Stomach (tissue), 8 donors: ENCODE measurements at regions not wholly inside any gene's neighbourhood (a gene's known extent, or its start where the extent isn't known, plus 50 kb on each side); places are given as distances from the start of the nearest gene placed in this dataset.

Experiments used
- DNase-seq, 2 donors: peaks; one replicate each; pipeline versions ENCODE4 v3.0.0 to v3.0.0-alpha.2; 2013 to 2019
- H3K27ac ChIP-seq, 5 donors: fragments of 200-600 bp in 4 of 5; sonication (generic) in 4 of 5; one replicate each; pipeline ENCODE4 v1.5.1; 2013 to 2019; ENCODE audit warnings: mild to moderate bottlenecking in 1 of 5, moderate library complexity in 1 of 5
- H3K27me3 ChIP-seq, 3 donors: fragments of 200-600 bp; sonication (generic); one replicate each; pipeline ENCODE4 v1.5.1; 2017 to 2019; ENCODE audit warnings: mixed run types in 1 of 3
- H3K36me3 ChIP-seq, 4 donors: fragments of 200-600 bp; sonication (generic); 1 replicate in 3 of 4; 2 replicates in 1 of 4; pipeline ENCODE4 v1.5.1; 2016 to 2019
- H3K4me1 ChIP-seq, 4 donors: fragments of 200-600 bp; sonication (generic); one replicate each; pipeline ENCODE4 v1.5.1; 2016 to 2019
- H3K4me3 ChIP-seq, 4 donors: fragments of 200-600 bp; sonication (generic) in 3 of 4; one replicate each; pipeline ENCODE4 v1.5.1; 2016 to 2019; ENCODE audit warnings: mild to moderate bottlenecking in 1 of 4
- H3K9me3 ChIP-seq, 4 donors: fragments of 200-600 bp; sonication (generic); one replicate each; pipeline ENCODE4 v1.5.1; 2016 to 2019
- EP300 ChIP-seq: sonication (generic); formaldehyde crosslinking; IDR thresholded peaks from one replicate; pipeline ENCODE4 v1.6.1; 2017; ENCODE audit warnings: antibody characterized with exemption
- POLR2A ChIP-seq, 4 donors: fragments of 450-650 bp; IDR thresholded peaks; one replicate each; pipeline ENCODE4 v1.6.1; 2016; ENCODE audit warnings: antibody characterized with exemption in 4 of 4, control low read depth in 2 of 4, mild to moderate bottlenecking in 1 of 4, moderate library complexity in 1 of 4
- POLR2AphosphoS5 ChIP-seq, 3 donors: sonication (generic); formaldehyde crosslinking; IDR thresholded peaks; one replicate each; pipeline ENCODE4 v1.6.1; 2016; ENCODE audit warnings: antibody characterized with exemption in 3 of 3
- WGBS, 5 donors: extraction: QIAGEN DNeasy Blood & Tissue Kit in 3 of 5; methylation state at CpG; one replicate each; pipeline versions ENCODE4 v1.1.5 to v1.1.7; 2013 to 2018; 5-methylcytosine and 5-hydroxymethylcytosine counted together
- intact Hi-C: fragments of 100-400 bp; cut with DNase I; formaldehyde crosslinking; loops from one replicate; pipeline ENCODE4 v1.15.1; 2023; ENCODE audit warnings: low total_unique reads
- TF ChIP-seq, protein P1 (sequence below), 7 experiments: fragments of 450-650 bp in 4 of 7; fragments of 200-600 bp in 3 of 7; sonication (generic) in 3 of 7; IDR thresholded peaks; one replicate each; pipeline ENCODE4 v1.5.1; 2016 to 2019; ENCODE audit warnings: antibody characterized with exemption in 7 of 7, control low read depth in 2 of 7, mild to moderate bottlenecking in 1 of 7
- donor health status: healthy with polysubstance abuse.
- donor health status: Bipolar disorder and iron deficiency.
- donor health status: healthy.

GRCh38 chr6:112579601-112580000 lies 232.5 kb downstream of the RFPL4B start:
- H3K4me3 ChIP-seq: no peak overlapping the region
- DNase-seq: no peak
- no peak for TF ChIP-seq POLR2AphosphoS5 (IDR thresholded peaks at IDR 0.05)
- TF ChIP-seq EP300: no peak
- no peak for TF ChIP-seq POLR2A (IDR thresholded peaks at IDR 0.05)
- TF ChIP-seq, protein P1, sequence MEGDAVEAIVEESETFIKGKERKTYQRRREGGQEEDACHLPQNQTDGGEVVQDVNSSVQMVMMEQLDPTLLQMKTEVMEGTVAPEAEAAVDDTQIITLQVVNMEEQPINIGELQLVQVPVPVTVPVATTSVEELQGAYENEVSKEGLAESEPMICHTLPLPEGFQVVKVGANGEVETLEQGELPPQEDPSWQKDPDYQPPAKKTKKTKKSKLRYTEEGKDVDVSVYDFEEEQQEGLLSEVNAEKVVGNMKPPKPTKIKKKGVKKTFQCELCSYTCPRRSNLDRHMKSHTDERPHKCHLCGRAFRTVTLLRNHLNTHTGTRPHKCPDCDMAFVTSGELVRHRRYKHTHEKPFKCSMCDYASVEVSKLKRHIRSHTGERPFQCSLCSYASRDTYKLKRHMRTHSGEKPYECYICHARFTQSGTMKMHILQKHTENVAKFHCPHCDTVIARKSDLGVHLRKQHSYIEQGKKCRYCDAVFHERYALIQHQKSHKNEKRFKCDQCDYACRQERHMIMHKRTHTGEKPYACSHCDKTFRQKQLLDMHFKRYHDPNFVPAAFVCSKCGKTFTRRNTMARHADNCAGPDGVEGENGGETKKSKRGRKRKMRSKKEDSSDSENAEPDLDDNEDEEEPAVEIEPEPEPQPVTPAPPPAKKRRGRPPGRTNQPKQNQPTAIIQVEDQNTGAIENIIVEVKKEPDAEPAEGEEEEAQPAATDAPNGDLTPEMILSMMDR (IDR thresholded peaks at IDR 0.05): no peak
- H3K27me3 ChIP-seq: no peaks in the 10 kb centered on the region
- 72 to 79% (median 76%) methylated on average over 1 of the region's 1 CpG for WGBS, 5 donors
- H3K36me3 ChIP-seq: no peaks in the 10 kb centered on the region
- intact Hi-C loops: no loop called here
- no peak overlapping the region for H3K27ac ChIP-seq
- H3K4me1 ChIP-seq: no peaks in the 10 kb centered on the region
- H3K9me3 ChIP-seq: no peaks in the 10 kb centered on the region

GRCh38 chr6:112581015-112581414 lies 233.9 kb downstream of the RFPL4B start:
- TF ChIP-seq EP300 (no peak), POLR2AphosphoS5 (IDR thresholded peaks at IDR 0.05) (no peak), POLR2A (IDR thresholded peaks at IDR 0.05) (no peak)
- TF ChIP-seq, protein P1 (IDR thresholded peaks at IDR 0.05): no peak
- intact Hi-C loops: no loop called here
- 88 to 98% (median 92%) methylated on average over 1 of the region's 1 CpG for WGBS, 5 donors
- Histone ChIP-seq H3K4me3 (no peak overlapping the region), H3K27ac (no peak overlapping the region), H3K36me3 (no peaks in the 10 kb centered on the region), H3K4me1 (no peaks in the 10 kb centered on the region), H3K9me3 (no peaks in the 10 kb centered on the region), H3K27me3 (no peaks in the 10 kb centered on the region)
- no peak for DNase-seq

GRCh38 chr6:112590326-112590725 lies 243.2 kb downstream of the RFPL4B start:
- intact Hi-C loops: no loop called here
- H3K9me3 ChIP-seq: peaks cover 0 to 13% (median 2%) of the 10 kb centered on the region in 4 donors
- H3K27me3 ChIP-seq: no peaks in the 10 kb centered on the region
- H3K36me3 ChIP-seq: no peaks in the 10 kb centered on the region
- DNase-seq: no peak
- no peak for TF ChIP-seq EP300
- TF ChIP-seq, protein P1 (IDR thresholded peaks at IDR 0.05): no peak
- TF ChIP-seq POLR2AphosphoS5 (IDR thresholded peaks at IDR 0.05): no peak
- no peak for TF ChIP-seq POLR2A (IDR thresholded peaks at IDR 0.05)
- no peak overlapping the region for H3K4me3 ChIP-seq
- no peak overlapping the region for H3K27ac ChIP-seq
- 78 to 85% (median 82%) methylated on average over 3 of the region's 3 CpGs for WGBS, 5 donors
- H3K4me1 ChIP-seq: no peaks in the 10 kb centered on the region

GRCh38 chr6:112591329-112591728 lies 244.2 kb downstream of the RFPL4B start:
- Histone ChIP-seq H3K27me3 (no peaks in the 10 kb centered on the region), H3K9me3 (peaks cover 0 to 13% (median 2%) of the 10 kb centered on the region in 4 donors), H3K36me3 (no peaks in the 10 kb centered on the region), H3K4me3 (no peak overlapping the region), H3K4me1 (no peaks in the 10 kb centered on the region), H3K27ac (no peak overlapping the region)
- no peak for DNase-seq
- TF ChIP-seq, protein P1 (IDR thresholded peaks at IDR 0.05): no peak
- TF ChIP-seq POLR2AphosphoS5 (IDR thresholded peaks at IDR 0.05) (no peak), POLR2A (IDR thresholded peaks at IDR 0.05) (no peak), EP300 (no peak)
- intact Hi-C loops: no loop called here
